ENCODE measurements at regions not wholly inside any gene's neighbourhood (a gene's known extent, or its start where the extent isn't known, plus 50 kb on each side); places are given as distances from the start of the nearest gene placed in this dataset.

- Histone ChIP-seq H3K27me3 (no peaks in the 10 kb centered on the region), H3K27ac (no peak overlapping the region), H3K4me1 (no peaks in the 10 kb centered on the region), H3K36me3 (no peaks in the 10 kb centered on the region), H3K4me3 (no peak overlapping the region), H3K9me3 (no peaks in the 10 kb centered on the region)
- no peak for DNase-seq
- no peak for ATAC-seq
- intact Hi-C loops (cut with DNase I) = no loop called here
- no peak for TF ChIP-seq POLR2A (IDR thresholded peaks at IDR 0.05)
- TF ChIP-seq, protein P1, sequence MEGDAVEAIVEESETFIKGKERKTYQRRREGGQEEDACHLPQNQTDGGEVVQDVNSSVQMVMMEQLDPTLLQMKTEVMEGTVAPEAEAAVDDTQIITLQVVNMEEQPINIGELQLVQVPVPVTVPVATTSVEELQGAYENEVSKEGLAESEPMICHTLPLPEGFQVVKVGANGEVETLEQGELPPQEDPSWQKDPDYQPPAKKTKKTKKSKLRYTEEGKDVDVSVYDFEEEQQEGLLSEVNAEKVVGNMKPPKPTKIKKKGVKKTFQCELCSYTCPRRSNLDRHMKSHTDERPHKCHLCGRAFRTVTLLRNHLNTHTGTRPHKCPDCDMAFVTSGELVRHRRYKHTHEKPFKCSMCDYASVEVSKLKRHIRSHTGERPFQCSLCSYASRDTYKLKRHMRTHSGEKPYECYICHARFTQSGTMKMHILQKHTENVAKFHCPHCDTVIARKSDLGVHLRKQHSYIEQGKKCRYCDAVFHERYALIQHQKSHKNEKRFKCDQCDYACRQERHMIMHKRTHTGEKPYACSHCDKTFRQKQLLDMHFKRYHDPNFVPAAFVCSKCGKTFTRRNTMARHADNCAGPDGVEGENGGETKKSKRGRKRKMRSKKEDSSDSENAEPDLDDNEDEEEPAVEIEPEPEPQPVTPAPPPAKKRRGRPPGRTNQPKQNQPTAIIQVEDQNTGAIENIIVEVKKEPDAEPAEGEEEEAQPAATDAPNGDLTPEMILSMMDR (IDR thresholded peaks at IDR 0.05) = no peak
Observed at GRCh38 chr16:75983296-75983695, 257.0 kb upstream of the CPHXL start.

DNA sequence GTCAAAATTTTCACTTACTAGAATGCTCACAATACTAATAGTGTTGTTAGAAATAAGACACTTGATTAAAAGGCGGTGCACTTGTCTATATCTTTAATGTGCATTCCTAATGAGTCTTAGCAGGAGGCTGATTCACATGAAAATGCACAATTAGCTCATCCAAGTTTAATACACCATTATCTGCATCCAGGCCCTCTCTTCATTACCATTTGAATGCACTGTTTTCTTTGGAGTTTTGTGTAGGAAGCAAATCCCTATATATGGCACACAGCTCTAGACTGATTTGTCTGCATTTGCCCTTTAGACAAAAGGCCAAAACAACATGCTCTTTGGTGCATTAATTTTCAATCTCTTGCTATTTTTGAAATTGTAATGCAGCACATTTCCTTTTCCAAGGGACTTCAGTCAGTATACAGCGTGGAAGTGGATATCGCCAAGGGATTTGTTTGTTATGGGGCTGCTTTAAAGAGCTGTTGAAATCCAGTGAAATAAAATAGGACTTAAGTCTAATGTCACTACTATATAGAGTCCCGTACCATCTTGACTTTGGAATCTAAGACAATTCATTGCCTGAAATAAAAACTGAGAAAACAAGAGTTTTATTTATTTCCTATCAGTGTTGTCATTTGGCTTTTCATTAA is 257.6 kb upstream of the CPHXL start:
- DNase-seq (no peak), ATAC-seq (no peak)
- 50% methylated on average over 4 of the region's 4 CpGs for WGBS (ENCODE audit: insufficient coverage, low coverage, low lambda C conversion rate, missing lambda C conversion rate)
- H3K4me3 ChIP-seq = no peak overlapping the region
- TF ChIP-seq, protein P1 (IDR thresholded peaks at IDR 0.05) = no peak
- TF ChIP-seq POLR2A (IDR thresholded peaks at IDR 0.05) = no peak
- no peak overlapping the region for H3K27ac ChIP-seq
- no peaks in the 10 kb centered on the region for H3K9me3 ChIP-seq
- no peaks in the 10 kb centered on the region for H3K27me3 ChIP-seq
- intact Hi-C loops (cut with DNase I) = no loop called here
- no peaks in the 10 kb centered on the region for H3K4me1 ChIP-seq
- H3K36me3 ChIP-seq = no peaks in the 10 kb centered on the region

DNA sequence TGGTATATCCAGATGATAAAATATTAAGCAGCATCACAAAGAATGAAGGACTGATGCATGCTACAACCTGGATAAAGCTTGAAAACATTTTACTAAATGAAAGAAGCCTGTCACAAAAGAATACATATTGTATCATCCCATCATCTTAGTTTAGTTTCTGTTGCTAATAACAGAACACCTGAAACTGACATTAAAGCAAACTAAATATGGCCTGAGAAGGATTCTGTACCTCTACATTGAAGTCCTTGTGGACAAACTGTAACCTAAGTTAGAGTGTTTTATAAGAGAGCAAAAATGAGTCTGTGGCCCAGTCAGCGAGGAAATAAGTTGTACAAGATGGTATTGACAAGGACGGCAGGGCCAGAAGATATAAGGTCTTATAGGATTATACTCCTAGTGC is 261.0 kb upstream of the CPHXL start:
- TF ChIP-seq, protein P1 (IDR thresholded peaks at IDR 0.05) = no peak
- no peak for TF ChIP-seq POLR2A (IDR thresholded peaks at IDR 0.05)
- 82% methylated on average over 2 of the region's 2 CpGs for WGBS (ENCODE audit: insufficient coverage, low coverage, low lambda C conversion rate, missing lambda C conversion rate)
- H3K27ac ChIP-seq = no peak overlapping the region

GRCh38 chr16:75996491-75996890 is 270.2 kb upstream of the CPHXL start:
- Histone ChIP-seq H3K27ac (no peak overlapping the region), H3K9me3 (no peaks in the 10 kb centered on the region), H3K4me1 (no peaks in the 10 kb centered on the region), H3K4me3 (no peak overlapping the region), H3K36me3 (no peaks in the 10 kb centered on the region), H3K27me3 (no peaks in the 10 kb centered on the region)
- no peak for TF ChIP-seq POLR2A (IDR thresholded peaks at IDR 0.05)
- TF ChIP-seq, protein P1 (IDR thresholded peaks at IDR 0.05) = no peak
- DNase-seq (no peak), ATAC-seq (no peak)
- intact Hi-C loops (cut with DNase I) = no loop called here
- WGBS (ENCODE audit: insufficient coverage, low coverage, low lambda C conversion rate, missing lambda C conversion rate) = 44% methylated on average over 3 of the region's 3 CpGs

More for the DNA sequence above, 261.0 kb upstream of the CPHXL start:
- no peak for ATAC-seq
- no peak for DNase-seq
- H3K36me3 ChIP-seq = no peaks in the 10 kb centered on the region
- no peaks in the 10 kb centered on the region for H3K27me3 ChIP-seq
- intact Hi-C loops (cut with DNase I) = no loop called here
- no peaks in the 10 kb centered on the region for H3K4me1 ChIP-seq
- H3K9me3 ChIP-seq = no peaks in the 10 kb centered on the region
- no peak overlapping the region for H3K4me3 ChIP-seq

- Histone ChIP-seq H3K9me3 (no peaks in the 10 kb centered on the region), H3K36me3 (no peaks in the 10 kb centered on the region), H3K27me3 (no peaks in the 10 kb centered on the region), H3K27ac (no peak overlapping the region), H3K4me1 (no peaks in the 10 kb centered on the region), H3K4me3 (no peak overlapping the region)
- no peak for TF ChIP-seq POLR2A (IDR thresholded peaks at IDR 0.05)
- TF ChIP-seq, protein P1 (IDR thresholded peaks at IDR 0.05) = no peak
- DNase-seq (no peak), ATAC-seq (no peak)
- intact Hi-C loops (cut with DNase I) = no loop called here
- 60% methylated on average over 6 of the region's 6 CpGs for WGBS (ENCODE audit: insufficient coverage, low coverage, low lambda C conversion rate, missing lambda C conversion rate)
Observed at GRCh38 chr16:75997606-75998005, 271.3 kb upstream of the CPHXL start.
